Neural cell (in vitro differentiated cells): ENCODE measurements at regions not wholly inside any gene's neighbourhood (a gene's known extent, or its start where the extent isn't known, plus 50 kb on each side); places are given as distances from the start of the nearest gene placed in this dataset.

ENCODE experiments used
- CTCF ChIP-seq: fragments of 450-650 bp; IDR thresholded peaks from 2 replicates; pipeline ENCODE4 v1.5.1; 2014; ENCODE audit warnings: antibody characterized with exemption, mild to moderate bottlenecking, moderate library complexity; ENCODE audit not compliant: poor library complexity, severe bottlenecking
- EZH2 ChIP-seq: fragments of 200-600, 300-800 bp; shearing (Covaris generic), sonication (generic); IDR thresholded peaks from 2 replicates; pipeline ENCODE4 v1.6.1; 2014; ENCODE audit warnings: antibody characterized with exemption, low read length, borderline replicate concordance, mild to moderate bottlenecking; ENCODE audit not compliant: insufficient read depth, poor library complexity, severe bottlenecking

DNA sequence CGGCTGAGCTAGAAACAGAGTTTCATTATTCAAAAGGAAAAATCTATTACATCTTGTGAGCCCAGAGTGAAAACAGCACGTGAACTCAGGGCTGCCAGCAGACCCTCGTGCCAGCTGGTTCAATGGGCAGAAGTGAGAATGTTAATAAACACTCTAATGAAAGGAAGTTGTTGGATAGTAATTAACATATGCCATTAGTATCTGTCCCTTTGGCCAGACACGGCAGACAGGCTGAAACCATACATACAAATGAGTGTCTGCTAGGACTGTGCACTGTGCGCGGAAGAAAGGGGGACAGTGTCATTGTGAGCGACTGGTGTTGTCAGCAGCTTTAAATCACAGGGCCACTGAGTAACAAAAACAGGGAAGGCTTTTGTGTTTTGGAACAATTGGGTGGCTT lies 121.9 kb upstream of the TSC22D1 start:
- no peak for TF ChIP-seq CTCF
- no peak for TF ChIP-seq EZH2
